ENCODE measurements at regions not wholly inside any gene's neighbourhood (a gene's known extent, or its start where the extent isn't known, plus 50 kb on each side); places are given as distances from the start of the nearest gene placed in this dataset.

DNA sequence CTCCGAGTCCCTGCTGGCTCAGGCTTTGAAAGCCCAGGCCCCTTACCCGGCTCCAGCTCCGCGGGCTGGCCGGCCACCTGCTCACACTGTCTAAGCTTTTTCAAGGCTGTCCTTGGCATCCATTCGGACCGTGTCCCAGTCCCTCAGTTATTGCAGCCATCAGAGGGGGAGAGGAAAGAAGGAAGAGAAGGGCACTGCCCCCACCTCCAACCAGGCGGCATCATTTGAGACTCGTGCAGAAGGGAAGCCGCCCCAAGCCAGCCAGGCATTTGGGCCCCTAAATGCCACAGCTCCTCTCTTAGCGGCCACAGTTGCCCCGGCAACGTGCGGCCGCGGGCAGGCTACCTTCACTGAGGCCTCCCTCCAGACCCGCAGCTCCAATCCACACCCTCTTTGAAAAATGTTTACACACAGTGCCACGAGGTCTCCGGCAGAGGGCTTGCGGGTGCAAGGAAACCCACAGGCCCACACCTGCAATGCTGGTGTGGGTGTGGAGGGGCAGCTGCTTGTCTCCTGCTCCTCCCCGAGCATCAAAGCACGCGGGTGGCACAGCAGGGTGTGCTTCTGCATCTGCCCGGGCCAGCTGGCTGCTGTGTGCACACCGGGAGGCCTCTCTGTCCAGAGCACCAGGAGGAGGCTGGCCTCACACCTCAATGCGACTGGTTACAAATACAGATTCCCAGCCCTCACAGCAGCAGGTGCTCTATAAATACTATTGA, 124.4 kb downstream of the CTTN start:
- peak; percentile 26 for DNase-seq
- H4K20me1 ChIP-seq (ENCODE audit: insufficient read depth, low read length), result peaks cover 2% of the 10 kb centered on the region; the same call in 1 of the 2 replicates
- no peak overlapping the region for H3K9ac ChIP-seq (ENCODE audit: low read depth, low read length)
- H3K27ac ChIP-seq (ENCODE audit: low read length), result no peak overlapping the region
- ATAC-seq (ENCODE audit: insufficient read depth, low read depth), result peak; percentile 60
- H3K27me3 ChIP-seq (ENCODE audit: insufficient read depth, low read length, poor library complexity), result peaks cover 12% of the 10 kb centered on the region
- no peak overlapping the region for H3K4me3 ChIP-seq (ENCODE audit: low read depth in 1 of 2, low read length in 2 of 2)
- TF ChIP-seq CTCF (IDR thresholded peaks at IDR 0.05; ENCODE audit: borderline replicate concordance, extremely low read depth, low read length, poor library complexity, severe bottlenecking), result no peak
- H3K36me3 ChIP-seq (ENCODE audit: insufficient read depth, low read length), result no peaks in the 10 kb centered on the region
- no peaks in the 10 kb centered on the region for H3K9me3 ChIP-seq (ENCODE audit: insufficient read depth, low read length, severe bottlenecking)
- no peak overlapping the region for H3K4me2 ChIP-seq (ENCODE audit: insufficient read depth, low read length)
- no peak overlapping the region for H2AFZ ChIP-seq (ENCODE audit: low read depth, low read length)
- no peaks in the 10 kb centered on the region for H3K4me1 ChIP-seq (ENCODE audit: insufficient read depth, low read length)
- no peaks in the 10 kb centered on the region for H3K79me2 ChIP-seq (ENCODE audit: insufficient read depth, low read length)

GRCh38 chr11:70523384-70524095, 125.2 kb downstream of the CTTN start:
- Histone ChIP-seq H3K36me3 (ENCODE audit: insufficient read depth, low read length) (no peaks in the 10 kb centered on the region), H2AFZ (ENCODE audit: low read depth, low read length) (no peak overlapping the region), H3K4me3 (ENCODE audit: low read depth in 1 of 2, low read length in 2 of 2) (no peak overlapping the region), H3K9ac (ENCODE audit: low read depth, low read length) (no peak overlapping the region), H3K27me3 (ENCODE audit: insufficient read depth, low read length, poor library complexity) (peaks cover 12% of the 10 kb centered on the region), H3K27ac (ENCODE audit: low read length) (no peak overlapping the region), H3K9me3 (ENCODE audit: insufficient read depth, low read length, severe bottlenecking) (no peaks in the 10 kb centered on the region), H3K79me2 (ENCODE audit: insufficient read depth, low read length) (no peaks in the 10 kb centered on the region), H4K20me1 (ENCODE audit: insufficient read depth, low read length) (peaks cover 2% of the 10 kb centered on the region; the same call in 1 of the 2 replicates), H3K4me2 (ENCODE audit: insufficient read depth, low read length) (no peak overlapping the region), H3K4me1 (ENCODE audit: insufficient read depth, low read length) (no peaks in the 10 kb centered on the region)
- TF ChIP-seq EZH2 (IDR thresholded peaks at IDR 0.05; ENCODE audit: borderline replicate concordance, low read depth, low read length, severe bottlenecking) (no peak), CTCF (IDR thresholded peaks at IDR 0.05; ENCODE audit: borderline replicate concordance, extremely low read depth, low read length, poor library complexity, severe bottlenecking) (no peak)
- DNase-seq (no peak), ATAC-seq (ENCODE audit: insufficient read depth, low read depth) (no peak)

GRCh38 chr11:70524096-70524922, 126.0 kb downstream of the CTTN start:
- peaks cover 12% of the 10 kb centered on the region for H3K27me3 ChIP-seq (ENCODE audit: insufficient read depth, low read length, poor library complexity)
- H3K4me2 ChIP-seq (ENCODE audit: insufficient read depth, low read length), result no peak overlapping the region
- peaks cover 2% of the 10 kb centered on the region; the same call in 1 of the 2 replicates for H4K20me1 ChIP-seq (ENCODE audit: insufficient read depth, low read length)
- H3K9me3 ChIP-seq (ENCODE audit: insufficient read depth, low read length, severe bottlenecking), result no peaks in the 10 kb centered on the region
- no peaks in the 10 kb centered on the region for H3K4me1 ChIP-seq (ENCODE audit: insufficient read depth, low read length)
- H2AFZ ChIP-seq (ENCODE audit: low read depth, low read length), result no peak overlapping the region
- TF ChIP-seq EZH2 (IDR thresholded peaks at IDR 0.05; ENCODE audit: borderline replicate concordance, low read depth, low read length, severe bottlenecking) (no peak), CTCF (IDR thresholded peaks at IDR 0.05; ENCODE audit: borderline replicate concordance, extremely low read depth, low read length, poor library complexity, severe bottlenecking) (no peak)
- no peak overlapping the region for H3K9ac ChIP-seq (ENCODE audit: low read depth, low read length)
- no peak overlapping the region for H3K27ac ChIP-seq (ENCODE audit: low read length)
- H3K79me2 ChIP-seq (ENCODE audit: insufficient read depth, low read length), result no peaks in the 10 kb centered on the region
- H3K4me3 ChIP-seq (ENCODE audit: low read depth in 1 of 2, low read length in 2 of 2), result no peak overlapping the region
- no peak for DNase-seq
- no peak for ATAC-seq (ENCODE audit: insufficient read depth, low read depth)
- no peaks in the 10 kb centered on the region for H3K36me3 ChIP-seq (ENCODE audit: insufficient read depth, low read length)
